Pancreas (tissue), 10 donors: ENCODE measurements at regions not wholly inside any gene's neighbourhood (a gene's known extent, or its start where the extent isn't known, plus 50 kb on each side); places are given as distances from the start of the nearest gene placed in this dataset.

Experiments used
- ATAC-seq, 4 donors: fragments of 200-7000 bp; cut with Tn5 transposase; one replicate each; pipeline versions ENCODE4 v1.8.0 to v1.9.1; 2020; ENCODE audit warnings: mild to moderate bottlenecking in 4 of 4, moderate library complexity in 4 of 4
- DNase-seq, 6 donors: peaks; one replicate each; pipeline ENCODE4 v3.0.0-alpha.2; 2020
- FAIRE-seq: peaks from 2 replicates; lab custom pipeline; 2012; peaks lifted over from hg19 to GRCh38; lab: Jason Lieb, UNC
- H3K27ac ChIP-seq, 4 donors: fragments of 200-600 bp; sonication (generic); 1 replicate in 3 of 4; 2 replicates in 1 of 4; pipeline versions ENCODE4 v1.5.0 to v1.8.0; 2020
- H3K27me3 ChIP-seq, 4 donors: fragments of 200-600 bp; one replicate each; pipeline ENCODE4 v1.8.0; 2021
- H3K36me3 ChIP-seq, 3 donors: fragments of 200-600 bp; sonication (generic) in 1 of 3; one replicate each; pipeline versions ENCODE4 v1.5.0 to v1.8.0; 2020 to 2021
- H3K4me1 ChIP-seq, 3 donors: fragments of 200-600 bp; one replicate each; pipeline ENCODE4 v1.8.0; 2021
- H3K4me3 ChIP-seq, 4 donors: fragments of 200-600 bp; sonication (generic) in 2 of 4; one replicate each; pipeline versions ENCODE4 v1.5.0 to v1.8.0; 2020 to 2021
- H3K9me3 ChIP-seq, 4 donors: fragments of 200-600 bp; one replicate each; pipeline ENCODE4 v1.8.0; 2021
- CTCF ChIP-seq, 4 donors: fragments of 200-600 bp; sonication (generic) in 3 of 4; IDR thresholded peaks; one replicate each; pipeline versions ENCODE4 v1.5.0 to v1.8.0; 2021; ENCODE audit warnings: antibody characterized with exemption in 4 of 4
- WGBS, 2 donors: extraction: QIAGEN DNeasy Blood & Tissue Kit; methylation state at CpG; one replicate each; pipeline ENCODE4 v1.1.7; 2013; 5-methylcytosine and 5-hydroxymethylcytosine counted together
- intact Hi-C, 3 donors: fragments of 100-400 bp; cut with DNase I; formaldehyde crosslinking; loops; one replicate each; pipeline versions ENCODE4 v1.11.1 to v1.14.2; 2022
- donor health status: healthy with polysubstance abuse.
- donor health status: DM: no; HTN: no; CAD: no; lungs with moderate emphysema.
- donor health status: DM: no; HTN: no; CAD: no.
- donor health status: control.
- donor health status: control.
- donor health status: Bipolar disorder and iron deficiency.
- donor health status: DM: yes; HTN: yes; CAD: no.
- donor health status: DM: no; HTN: no; CAD: no.
- donor health status: DM: no; HTN: no; CAD: no.
- donor health status: DM: yes; HTN: yes; CAD: no.

GRCh38 chr20:61042506-61043385 is 209.3 kb upstream of the CDH4 start:
- no peaks in the 10 kb centered on the region for H3K9me3 ChIP-seq
- H3K27ac ChIP-seq, result no peak overlapping the region
- no peak for TF ChIP-seq CTCF (IDR thresholded peaks at IDR 0.05)
- no peak for ATAC-seq
- H3K4me3 ChIP-seq, result no peak overlapping the region
- FAIRE-seq, result no peak
- no peaks in the 10 kb centered on the region for H3K4me1 ChIP-seq
- no peaks in the 10 kb centered on the region for H3K27me3 ChIP-seq
- no peaks in the 10 kb centered on the region for H3K36me3 ChIP-seq
- WGBS, 2 donors, result 48 to 54% methylated on average over 25 of the region's 25 CpGs
- intact Hi-C loops, result no loop called here
- no peak for DNase-seq

- no peak for TF ChIP-seq CTCF (IDR thresholded peaks at IDR 0.05)
- DNase-seq (no peak), ATAC-seq (no peak), FAIRE-seq (no peak)
- H3K36me3 ChIP-seq, result no peaks in the 10 kb centered on the region
- intact Hi-C loops, result no loop called here
- no peak overlapping the region for H3K4me3 ChIP-seq
- 56 to 71% methylated on average over 9 of the region's 9 CpGs for WGBS, 2 donors
- H3K27me3 ChIP-seq, result peaks cover 0 to 2% (median 0%) of the 10 kb centered on the region in 4 donors
- H3K27ac ChIP-seq, result no peak overlapping the region
- no peaks in the 10 kb centered on the region for H3K4me1 ChIP-seq
- no peaks in the 10 kb centered on the region for H3K9me3 ChIP-seq
Observed at GRCh38 chr20:61043681-61044080, 208.4 kb upstream of the CDH4 start.

GRCh38 chr20:61044499-61044898 is 207.6 kb upstream of the CDH4 start:
- FAIRE-seq, result no peak
- H3K4me3 ChIP-seq, result no peak overlapping the region
- WGBS, 2 donors, result 47 to 49% methylated on average over 4 of the region's 4 CpGs
- no peaks in the 10 kb centered on the region for H3K36me3 ChIP-seq
- H3K27me3 ChIP-seq, result peaks cover 0 to 4% (median 0%) of the 10 kb centered on the region in 4 donors
- DNase-seq, result no peak
- H3K9me3 ChIP-seq, result no peaks in the 10 kb centered on the region
- no peak overlapping the region for H3K27ac ChIP-seq
- ATAC-seq, result no peak
- TF ChIP-seq CTCF (IDR thresholded peaks at IDR 0.05), result no peak
- intact Hi-C loops, result no loop called here
- H3K4me1 ChIP-seq, result no peaks in the 10 kb centered on the region

- no peak for TF ChIP-seq CTCF (IDR thresholded peaks at IDR 0.05)
- H3K36me3 ChIP-seq, result no peaks in the 10 kb centered on the region
- FAIRE-seq (no peak), DNase-seq (no peak), ATAC-seq (no peak)
- H3K27ac ChIP-seq, result no peak overlapping the region
- H3K9me3 ChIP-seq, result no peaks in the 10 kb centered on the region
- H3K4me1 ChIP-seq, result no peaks in the 10 kb centered on the region
- H3K27me3 ChIP-seq, result peaks cover 0 to 4% (median 0%) of the 10 kb centered on the region in 4 donors
- intact Hi-C loops, result no loop called here
- no peak overlapping the region for H3K4me3 ChIP-seq
- 78 to 96% methylated on average over 1 of the region's 1 CpG for WGBS, 2 donors
Observed at GRCh38 chr20:61045091-61045490, 207.0 kb upstream of the CDH4 start.
